ENCODE measurements at regions not wholly inside any gene's neighbourhood (a gene's known extent, or its start where the extent isn't known, plus 50 kb on each side); places are given as distances from the start of the nearest gene placed in this dataset.
"Not testable (repeated sequence)": the region's sequence is repeated elsewhere in the genome, so short reads cannot be mapped to it uniquely, and the experiment has no call there.

GRCh38 chr2:234157817-234158588 is 107.5 kb downstream of the SPP2 start:
- no peaks in the 10 kb centered on the region for H3K36me3 ChIP-seq
- 62 to 66% methylated on average over 3 of the region's 3 CpGs for WGBS, 2 donors
- TF ChIP-seq EP300 (IDR thresholded peaks at IDR 0.05) (no peak), CTCF (IDR thresholded peaks at IDR 0.05) (no peak), POLR2A (IDR thresholded peaks at IDR 0.05) (no peak)
- peaks cover 0 to 3% (median 0%) of the 10 kb centered on the region in 4 donors for H3K9me3 ChIP-seq
- no peak overlapping the region for H3K27ac ChIP-seq
- DNase-seq (ENCODE audit: low spot score in 2 of 2) = no peak
- H3K4me1 ChIP-seq = no peaks in the 10 kb centered on the region
- no peak overlapping the region for H3K4me3 ChIP-seq
- H3K27me3 ChIP-seq = no peaks in the 10 kb centered on the region

- TF ChIP-seq EP300 (IDR thresholded peaks at IDR 0.05) (no peak), CTCF (IDR thresholded peaks at IDR 0.05) (no peak), POLR2A (IDR thresholded peaks at IDR 0.05) (no peak)
- no peak overlapping the region for H3K4me3 ChIP-seq
- peaks cover 0 to 9% (median 0%) of the 10 kb centered on the region in 4 donors for H3K9me3 ChIP-seq
- no peak overlapping the region for H3K27ac ChIP-seq
- no peaks in the 10 kb centered on the region for H3K4me1 ChIP-seq
- no peaks in the 10 kb centered on the region for H3K27me3 ChIP-seq
- 62 to 67% methylated on average over 3 of the region's 3 CpGs for WGBS, 2 donors
- no peaks in the 10 kb centered on the region for H3K36me3 ChIP-seq
- no peak for DNase-seq (ENCODE audit: low spot score in 2 of 2)
Observed at GRCh38 chr2:234156326-234156725, 105.8 kb downstream of the SPP2 start.

GRCh38 chr2:234152835-234153234 is 102.3 kb downstream of the SPP2 start:
- H3K4me1 ChIP-seq; H3K27me3 ChIP-seq; DNase-seq (ENCODE audit: low spot score in 2 of 2); H3K4me3 ChIP-seq; H3K9me3 ChIP-seq; H3K27ac ChIP-seq; H3K36me3 ChIP-seq: not testable (repeated sequence)
- WGBS, 2 donors = 92 to 95% methylated on average over 2 of the region's 2 CpGs

- Histone ChIP-seq H3K9me3 (peaks cover 0 to under 1% (median 0%) of the 10 kb centered on the region in 4 donors), H3K36me3 (no peaks in the 10 kb centered on the region), H3K27me3 (no peaks in the 10 kb centered on the region), H3K27ac (no peak overlapping the region), H3K4me3 (no peak overlapping the region), H3K4me1 (peaks cover 0 to 7% (median 0%) of the 10 kb centered on the region in 4 donors)
- TF ChIP-seq CTCF (IDR thresholded peaks at IDR 0.05) (no peak), POLR2A (IDR thresholded peaks at IDR 0.05) (no peak), EP300 (IDR thresholded peaks at IDR 0.05) (no peak)
- WGBS, 2 donors = 72 to 84% methylated on average over 3 of the region's 3 CpGs
- no peak for DNase-seq (ENCODE audit: low spot score in 2 of 2)
Observed at GRCh38 chr2:234147335-234147861, 96.9 kb downstream of the SPP2 start.

- Histone ChIP-seq H3K27ac (no peak overlapping the region), H3K4me3 (no peak overlapping the region), H3K36me3 (no peaks in the 10 kb centered on the region), H3K4me1 (peaks cover 0 to 7% (median 0%) of the 10 kb centered on the region in 4 donors), H3K9me3 (no peaks in the 10 kb centered on the region), H3K27me3 (no peaks in the 10 kb centered on the region)
- DNase-seq (ENCODE audit: low spot score in 2 of 2) = no peak
- 51 to 63% methylated on average over 8 of the region's 8 CpGs for whole genome bisulfite sequencing, 2 donors
- TF ChIP-seq POLR2A (IDR thresholded peaks at IDR 0.05) = no peak
- TF ChIP-seq CTCF (IDR thresholded peaks at IDR 0.05) = no peak
- TF ChIP-seq EP300 (IDR thresholded peaks at IDR 0.05) = no peak
Observed at GRCh38 chr2:234146087-234146826, 95.8 kb downstream of the SPP2 start.
